GM12892 (cell line): ENCODE measurements at regions not wholly inside any gene's neighbourhood (a gene's known extent, or its start where the extent isn't known, plus 50 kb on each side); places are given as distances from the start of the nearest gene placed in this dataset.

Experiments used
- DNase-seq: peaks from one replicate; pipeline ENCODE4 v3.0.0; 2011; ENCODE audit not compliant: insufficient read length
- FAIRE-seq: peaks from 2 replicates; lab custom pipeline; 2011; peaks lifted over from hg19 to GRCh38; lab: Jason Lieb, UNC
- POLR2A ChIP-seq: IDR thresholded peaks from 2 replicates; pipeline ENCODE4 v1.6.1; 2011; ENCODE audit warnings: low read depth, low read length, control low read depth
- POLR2AphosphoS5 ChIP-seq: IDR thresholded peaks from 2 replicates; pipeline ENCODE4 v1.6.1; 2011; ENCODE audit warnings: low read depth, low read length, control low read depth
- TAF1 ChIP-seq: IDR thresholded peaks from 2 replicates; pipeline ENCODE4 v1.6.1; 2011; ENCODE audit warnings: low read depth, mild to moderate bottlenecking, control low read depth, low read length, borderline replicate concordance

DNA sequence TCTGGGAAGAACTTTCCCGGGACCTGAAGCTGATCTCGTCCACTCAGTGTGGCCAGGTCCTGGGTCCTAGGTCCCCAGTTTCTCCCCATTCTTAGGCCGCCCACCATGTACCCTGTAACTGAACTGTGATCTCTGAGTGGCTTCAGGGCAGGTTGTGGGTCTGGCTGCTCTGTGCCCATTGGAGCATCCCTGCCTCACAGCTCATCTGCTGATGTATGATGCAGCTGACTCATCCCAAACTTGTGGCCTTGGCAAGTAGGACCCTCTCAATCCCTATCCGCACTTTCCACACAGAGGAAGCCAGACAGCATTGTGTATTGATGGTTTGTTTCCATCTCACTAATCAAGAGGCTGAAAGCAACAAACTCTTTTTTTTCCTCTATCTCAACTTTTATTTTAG, 69.1 kb upstream of the XCR1 start:
- TF ChIP-seq POLR2AphosphoS5 = no peak
- DNase-seq (no peak), FAIRE-seq (no peak)

DNA sequence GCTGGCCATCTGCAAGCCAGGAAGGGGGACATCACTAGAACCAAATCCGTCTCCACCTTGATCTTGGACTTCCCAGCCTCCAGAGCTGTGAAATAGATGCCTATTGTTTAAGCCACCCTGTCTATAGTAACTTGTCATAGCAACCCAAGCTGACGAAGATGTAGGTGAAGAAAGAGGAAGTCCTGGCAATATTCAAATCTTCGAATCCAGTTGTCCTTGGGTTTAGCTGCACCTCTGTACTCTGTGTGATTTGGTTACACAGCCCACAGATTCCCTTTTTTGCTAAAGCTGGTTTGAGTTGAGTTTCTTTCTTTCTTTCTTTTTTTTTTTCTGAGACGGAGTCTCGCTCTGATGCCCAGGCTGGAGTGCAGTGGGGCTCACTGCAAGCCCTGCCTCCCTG, 68.0 kb upstream of the XCR1 start:
- TF ChIP-seq TAF1 = no peak
- no peak for TF ChIP-seq POLR2A
- no peak for TF ChIP-seq POLR2AphosphoS5
- FAIRE-seq = peak; percentile 91

DNA sequence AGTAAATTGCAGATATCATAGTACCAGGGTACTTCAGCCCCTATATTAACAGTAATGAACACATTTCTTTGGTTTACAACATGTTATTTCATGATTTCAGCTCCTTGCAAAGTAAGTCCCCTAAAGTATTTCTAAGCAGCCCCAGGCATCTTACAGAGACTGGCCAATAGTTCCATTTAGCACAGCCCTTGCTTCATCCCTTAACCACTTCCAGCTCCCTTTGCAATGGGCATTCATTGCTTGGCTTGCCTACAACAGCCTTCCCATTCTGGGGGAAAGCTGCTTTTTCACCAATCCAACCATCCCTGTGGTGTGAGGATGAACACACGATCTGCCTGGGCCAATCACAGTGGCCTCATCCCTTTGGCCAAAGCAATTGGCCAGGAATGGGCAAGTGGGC, 67.2 kb upstream of the XCR1 start:
- no peak for DNase-seq
- TF ChIP-seq POLR2A (no peak), POLR2AphosphoS5 (no peak), TAF1 (no peak)
- FAIRE-seq = no peak

More for the DNA sequence above, 68.0 kb upstream of the XCR1 start:
- no peak for DNase-seq

DNA sequence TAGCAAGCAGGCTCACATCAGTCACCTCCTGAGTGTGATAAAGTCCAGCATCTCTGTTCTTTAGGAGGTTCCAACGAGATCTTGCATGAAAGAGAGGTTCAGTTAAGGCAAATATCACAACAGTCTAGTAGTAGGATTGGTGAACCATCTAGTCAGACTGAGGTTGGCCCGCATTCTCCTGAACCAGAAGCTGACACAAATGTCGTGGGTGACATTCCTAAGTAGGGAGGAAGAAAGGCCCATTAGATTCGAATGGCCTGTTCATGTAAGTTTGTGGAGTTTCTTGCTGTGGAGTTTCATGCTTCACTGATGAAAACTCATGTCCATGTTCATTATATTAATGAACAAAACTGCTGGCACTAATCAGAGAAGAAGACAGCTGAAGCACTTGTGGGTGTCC, 66.7 kb upstream of the XCR1 start:
- DNase-seq (no peak), FAIRE-seq (no peak)
- TF ChIP-seq POLR2AphosphoS5 (no peak), TAF1 (no peak), POLR2A (no peak)

DNA sequence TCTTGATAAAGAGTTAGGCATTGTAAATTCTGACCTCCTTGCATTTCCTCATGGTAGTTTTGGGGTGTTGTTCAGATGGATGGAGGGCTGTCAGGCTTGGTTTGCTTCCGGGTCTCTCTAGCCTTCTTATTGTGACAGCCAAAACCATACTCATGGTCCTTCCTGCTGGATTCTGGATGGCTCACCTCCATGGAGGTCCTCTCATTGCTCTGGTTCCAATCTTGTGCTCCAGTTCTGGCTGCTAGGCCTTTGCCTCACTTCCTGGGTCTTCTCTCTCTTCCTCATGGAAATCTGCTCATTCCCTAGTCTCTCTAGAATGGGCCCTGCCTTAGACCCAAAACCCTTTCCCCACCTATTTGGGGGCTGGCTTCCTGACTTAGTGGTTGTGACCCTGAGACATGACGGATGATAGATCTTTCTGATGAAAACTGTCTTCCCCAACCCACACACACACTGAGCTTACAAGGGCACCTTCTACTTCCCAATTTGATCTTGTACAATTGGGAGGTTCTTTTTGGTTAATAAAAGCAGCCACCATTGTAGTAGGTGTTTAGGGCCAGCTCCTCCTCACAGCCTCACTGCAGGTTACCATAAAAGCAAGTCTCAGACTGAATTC, 66.2 kb upstream of the XCR1 start:
- peak; percentile 69 for FAIRE-seq

DNA sequence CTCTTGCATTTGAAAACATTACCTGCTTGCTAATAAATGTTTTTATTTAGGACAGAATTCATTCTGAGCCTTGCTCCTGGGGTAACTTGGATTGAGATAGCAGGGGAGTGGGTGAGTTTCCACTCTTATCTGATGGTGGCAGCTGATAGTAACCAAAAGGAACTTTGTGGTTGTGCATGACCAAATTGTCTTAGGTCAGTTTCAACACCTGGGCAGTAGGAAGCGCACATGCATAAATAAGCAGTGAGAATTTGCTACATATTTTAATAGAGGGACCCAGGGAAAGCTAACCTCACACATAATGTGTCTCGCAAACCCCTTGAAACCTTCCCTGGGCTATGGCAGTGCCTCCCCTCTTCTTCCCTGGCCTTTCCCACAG, 65.4 kb upstream of the XCR1 start:
- peak; percentile 92 for FAIRE-seq
- TF ChIP-seq TAF1 = no peak
- TF ChIP-seq POLR2AphosphoS5 = no peak
- TF ChIP-seq POLR2A = no peak
- no peak for DNase-seq

More for the DNA sequence above, 66.2 kb upstream of the XCR1 start:
- DNase-seq = no peak
- TF ChIP-seq POLR2AphosphoS5 = no peak
- TF ChIP-seq TAF1 = no peak
- TF ChIP-seq POLR2A = no peak

DNA sequence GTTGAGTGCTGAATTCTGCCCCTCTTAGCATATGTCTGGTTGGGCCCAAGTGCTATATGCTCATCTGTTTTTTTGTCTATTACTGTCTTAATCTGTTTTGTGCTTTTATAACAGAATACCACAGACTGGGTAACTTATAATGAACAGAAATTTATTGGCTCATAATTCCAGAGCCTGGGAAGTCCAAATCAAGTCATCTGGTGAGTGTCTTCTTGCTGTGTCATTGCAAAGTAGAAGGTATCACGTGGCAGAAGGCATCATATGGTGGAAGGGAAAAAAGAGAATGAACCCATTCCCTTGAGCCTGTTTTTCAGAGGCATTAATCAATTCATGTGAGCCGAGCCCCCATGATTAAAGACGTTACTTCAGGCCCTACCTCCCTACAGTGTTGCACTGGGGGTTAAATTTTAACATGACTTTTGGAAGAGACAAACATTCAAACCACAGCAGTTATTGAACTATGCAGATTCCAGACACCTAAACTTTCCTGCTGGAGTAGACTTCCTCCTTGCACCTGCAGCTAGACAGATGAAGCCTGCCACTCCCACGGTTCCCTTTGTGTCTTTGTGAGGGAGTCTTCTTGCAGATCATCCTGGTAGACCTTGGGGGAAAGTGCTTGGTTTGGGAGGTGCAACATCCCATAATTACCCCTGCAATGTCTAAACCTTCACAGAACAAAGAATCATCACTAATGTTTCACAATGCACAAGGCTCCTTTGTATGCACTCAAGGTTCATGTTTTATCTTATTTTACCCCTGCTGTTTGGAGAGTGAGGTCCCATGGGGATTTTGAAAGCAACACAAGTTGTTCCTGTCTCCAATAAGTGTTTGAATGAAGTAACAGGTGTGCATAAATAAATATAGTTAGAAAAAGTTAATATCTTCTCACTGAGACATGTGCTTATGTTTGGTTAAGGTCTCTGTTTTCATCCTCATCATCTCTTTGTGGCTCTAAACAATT, 64.7 kb upstream of the XCR1 start:
- TF ChIP-seq TAF1 = no peak
- no peak for DNase-seq
- peak; percentile 72 for FAIRE-seq

DNA sequence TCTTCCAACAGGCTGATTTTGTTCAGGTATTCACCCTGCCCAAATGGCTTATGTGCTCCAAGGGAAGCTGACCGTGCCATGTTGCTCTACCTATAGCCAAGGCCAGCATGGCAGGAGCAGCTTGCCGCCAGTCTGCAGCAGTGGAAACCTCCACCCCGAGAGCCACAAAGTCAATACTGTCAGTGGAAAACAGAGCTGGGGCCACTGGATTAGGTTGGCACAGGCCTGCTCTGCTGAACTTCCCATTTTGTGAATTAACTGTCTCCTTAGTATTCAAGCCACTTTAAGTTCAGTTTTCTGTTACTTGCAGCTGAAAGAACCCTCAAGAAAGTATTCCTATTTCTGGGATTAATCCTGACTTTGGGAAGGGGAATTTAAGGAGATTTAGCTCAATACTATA, 63.8 kb upstream of the XCR1 start:
- no peak for FAIRE-seq
- no peak for TF ChIP-seq POLR2A
- no peak for TF ChIP-seq TAF1
- no peak for TF ChIP-seq POLR2AphosphoS5
- DNase-seq = no peak

DNA sequence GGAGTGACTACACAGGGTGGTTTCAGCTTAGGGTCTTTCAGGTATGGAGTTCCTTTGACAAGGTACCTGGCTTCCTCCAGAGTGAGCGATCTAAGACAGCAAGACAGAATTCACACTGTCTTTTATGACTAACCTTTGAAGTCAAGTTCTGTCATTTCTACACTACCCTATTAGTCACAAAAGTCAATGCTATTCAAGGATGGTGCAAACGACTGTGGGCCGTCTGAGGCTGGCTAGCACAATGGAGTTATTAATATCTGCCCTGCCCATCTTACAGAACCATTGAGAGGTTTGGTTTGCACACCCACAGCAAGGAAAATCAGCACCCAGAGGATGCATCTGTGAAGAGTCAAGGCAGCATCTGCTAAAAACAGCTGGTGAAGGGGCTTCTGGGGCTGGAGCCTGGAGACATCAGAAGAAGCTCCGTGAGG, 62.9 kb upstream of the XCR1 start:
- peak; percentile 86 for FAIRE-seq
- no peak for TF ChIP-seq TAF1
- no peak for TF ChIP-seq POLR2AphosphoS5
- no peak for DNase-seq

DNA sequence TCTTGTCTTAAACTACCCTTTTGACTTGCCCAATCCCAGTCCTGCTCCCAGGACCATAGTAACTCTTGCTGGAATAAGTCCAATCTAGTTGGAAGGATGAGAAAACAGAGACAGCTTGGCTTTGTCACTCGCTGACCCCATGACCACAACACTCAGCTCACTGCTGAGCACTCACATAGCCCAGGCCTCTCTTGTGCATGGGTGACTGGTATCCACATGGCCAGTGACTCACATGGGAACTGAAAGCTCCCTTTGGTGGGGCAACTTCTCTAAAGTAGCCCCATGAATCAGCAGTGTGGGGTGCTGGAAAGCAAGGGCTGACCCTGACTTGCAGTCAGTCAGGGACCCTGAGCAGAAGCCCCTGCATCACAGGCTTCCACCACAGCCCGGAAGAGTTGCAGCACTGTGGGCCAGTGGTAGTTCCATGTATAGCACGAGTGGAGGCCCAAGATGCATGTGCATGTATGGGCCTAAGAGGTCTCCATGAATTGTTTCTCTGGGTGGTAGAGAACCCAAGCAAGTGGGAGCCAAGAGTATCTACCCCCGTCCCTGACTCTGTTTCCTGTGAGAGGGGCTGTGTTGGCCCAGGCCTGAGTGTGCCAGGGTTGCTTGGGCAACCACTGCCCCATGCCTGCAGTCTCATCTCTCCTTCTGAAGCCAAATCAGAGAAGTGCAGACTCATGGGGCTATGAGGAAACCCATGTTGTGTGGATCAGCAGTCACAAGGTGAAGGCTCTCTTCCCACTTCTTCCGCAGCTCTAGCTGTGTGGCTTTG, 62.1 kb upstream of the XCR1 start:
- DNase-seq = no peak
- no peak for TF ChIP-seq POLR2A
- no peak for TF ChIP-seq TAF1
- no peak; the same call in 1 of the 2 replicates for TF ChIP-seq POLR2AphosphoS5
- FAIRE-seq = peak; percentile 96

DNA sequence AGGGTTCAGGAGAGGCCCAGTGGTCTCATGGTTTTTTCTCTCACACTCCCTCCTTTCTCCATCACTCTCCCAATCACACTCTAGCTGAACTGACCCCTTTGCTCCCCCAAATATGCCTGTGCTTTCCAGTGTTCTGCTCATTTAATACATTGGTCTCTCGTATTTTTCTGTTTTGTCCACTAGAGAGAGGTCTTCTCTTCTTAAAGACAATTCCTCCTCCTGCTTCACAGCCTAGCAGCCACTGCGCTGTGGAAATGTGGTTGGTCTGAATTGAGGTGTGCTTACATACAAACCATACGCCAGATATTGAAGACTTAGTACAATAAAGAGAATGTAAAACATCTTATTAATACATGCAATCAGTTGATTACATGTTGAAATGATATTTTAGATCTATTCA, 60.6 kb upstream of the XCR1 start:
- no peak for DNase-seq
- peak; percentile 27 for FAIRE-seq
- TF ChIP-seq TAF1 (no peak), POLR2A (no peak), POLR2AphosphoS5 (no peak)
